ENCODE measurements at regions not wholly inside any gene's neighbourhood (a gene's known extent, or its start where the extent isn't known, plus 50 kb on each side); places are given as distances from the start of the nearest gene placed in this dataset.

DNA sequence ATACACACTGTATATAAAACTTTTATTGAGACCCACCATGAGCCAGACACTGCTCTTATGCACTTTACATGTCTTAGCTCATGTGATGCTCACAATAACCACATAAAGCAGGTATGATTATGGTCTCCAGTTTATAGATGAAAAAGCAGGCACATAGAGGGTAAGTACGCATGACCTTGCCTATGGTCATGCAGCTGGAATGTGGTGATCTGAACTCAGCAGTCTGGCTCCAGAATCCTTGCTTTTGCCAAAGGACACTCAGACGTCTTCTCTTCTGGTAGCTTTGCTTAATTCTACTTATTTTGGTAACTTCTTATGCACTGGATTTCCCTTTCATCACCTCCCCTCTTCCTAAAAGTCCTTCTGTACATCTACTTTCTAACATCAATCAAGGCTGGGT lies 103.3 kb upstream of the CRY1 start:
- intact Hi-C loops (cut with micrococcal nuclease), result no loop called here

GRCh38 chr12:107200394-107200793 lies 107.0 kb upstream of the CRY1 start:
- no peaks in the 10 kb centered on the region for H3K9me1 ChIP-seq (replicated peaks; ENCODE audit: control insufficient read depth, extremely low read depth, insufficient read depth, low read length)
- no peak overlapping the region for H3K4me2 ChIP-seq (ENCODE audit: insufficient read depth, low read length)
- intact Hi-C loops (cut with micrococcal nuclease) (no loop called here), dilution Hi-C loops (cut with MboI; ENCODE audit: extremely low pct_ligation_motif_present, low sequenced_read_pairs) (no loop called here)
- ChIA-PET POLR2A (no interaction called here), CTCF (no interaction called here)
- no peaks in the 10 kb centered on the region for H3K4me1 ChIP-seq (ENCODE audit: control insufficient read depth, extremely low read depth, insufficient read depth, low read length)
- H3K27ac ChIP-seq (ENCODE audit: insufficient read depth, low read depth, low read length), result no peak overlapping the region
- TF ChIP-seq POLR2A (IDR thresholded peaks at IDR 0.05; ENCODE audit: low read depth, low read length), result no peak
- DNase-seq (ENCODE audit: low read depth, low spot score) (no peak), FAIRE-seq (no peak)
- H4K20me1 ChIP-seq (replicated peaks; ENCODE audit: control insufficient read depth, extremely low read depth, insufficient read depth, low read length), result no peaks in the 10 kb centered on the region
- H3K4me3 ChIP-seq (replicated peaks in 1 of 3; ENCODE audit: insufficient read depth in 1 of 3, low read depth in 1 of 3, low read length in 3 of 3), result no peak overlapping the region
- no peak overlapping the region for H2AFZ ChIP-seq (ENCODE audit: low read depth, low read length)
- no peaks in the 10 kb centered on the region for H3K36me3 ChIP-seq (ENCODE audit: control insufficient read depth in 2 of 2, extremely low read depth in 1 of 2, insufficient read depth in 2 of 2, low read length in 2 of 2)
- H3K9me3 ChIP-seq (replicated peaks; ENCODE audit: control insufficient read depth, insufficient read depth, low read length), result no peaks in the 10 kb centered on the region
- H3K9ac ChIP-seq (replicated peaks; ENCODE audit: extremely low read depth, insufficient read depth, low read length), result no peak overlapping the region
- no TSS peak for BruUV-seq (replicated peaks)
- H3K27me3 ChIP-seq (ENCODE audit: control insufficient read depth in 2 of 2, insufficient read depth in 2 of 2, low read length in 2 of 2), result no peaks in the 10 kb centered on the region
- no peaks in the 10 kb centered on the region for H3K79me2 ChIP-seq (ENCODE audit: control insufficient read depth, insufficient read depth, low read length)

More for the DNA sequence above, 103.3 kb upstream of the CRY1 start:
- H3K27me3 ChIP-seq (ENCODE audit: control insufficient read depth in 2 of 2, insufficient read depth in 2 of 2, low read length in 2 of 2), result no peaks in the 10 kb centered on the region
- ChIA-PET CTCF (no interaction called here), POLR2A (no interaction called here)
- H3K9me3 ChIP-seq (replicated peaks; ENCODE audit: control insufficient read depth, insufficient read depth, low read length), result no peaks in the 10 kb centered on the region
- H4K20me1 ChIP-seq (replicated peaks; ENCODE audit: control insufficient read depth, extremely low read depth, insufficient read depth, low read length), result no peaks in the 10 kb centered on the region
- H3K9me1 ChIP-seq (replicated peaks; ENCODE audit: control insufficient read depth, extremely low read depth, insufficient read depth, low read length), result no peaks in the 10 kb centered on the region
- H3K27ac ChIP-seq (ENCODE audit: insufficient read depth, low read depth, low read length), result no peak overlapping the region
- H3K4me2 ChIP-seq (ENCODE audit: insufficient read depth, low read length), result no peak overlapping the region
- no peak for FAIRE-seq
- BruUV-seq (replicated peaks), result no TSS peak
- no peak for TF ChIP-seq GATA2 (IDR thresholded peaks at IDR 0.05; ENCODE audit: insufficient read depth, insufficient read length, low read depth, low read length)
- no peak for TF ChIP-seq CTCF (IDR thresholded peaks at IDR 0.05; ENCODE audit: extremely low read depth in 1 of 2, insufficient read depth in 1 of 2, low read depth in 1 of 2, low read length in 2 of 2)
- TF ChIP-seq EZH2 (IDR thresholded peaks at IDR 0.05; ENCODE audit: borderline replicate concordance, low read depth, low read length, severe bottlenecking), result no peak
- no peak for TF ChIP-seq FOS (IDR thresholded peaks at IDR 0.05; ENCODE audit: borderline replicate concordance, insufficient read depth, low read length)
- no peak overlapping the region for H3K4me3 ChIP-seq (replicated peaks in 1 of 3; ENCODE audit: insufficient read depth in 1 of 3, low read depth in 1 of 3, low read length in 3 of 3)
- H3K79me2 ChIP-seq (ENCODE audit: control insufficient read depth, insufficient read depth, low read length), result no peaks in the 10 kb centered on the region
- no peak overlapping the region for H2AFZ ChIP-seq (ENCODE audit: low read depth, low read length)
- no peaks in the 10 kb centered on the region for H3K4me1 ChIP-seq (ENCODE audit: control insufficient read depth, extremely low read depth, insufficient read depth, low read length)
- H3K9ac ChIP-seq (replicated peaks; ENCODE audit: extremely low read depth, insufficient read depth, low read length), result no peak overlapping the region
- dilution Hi-C loops (cut with MboI; ENCODE audit: extremely low pct_ligation_motif_present, low sequenced_read_pairs), result no loop called here
- no peaks in the 10 kb centered on the region for H3K36me3 ChIP-seq (ENCODE audit: control insufficient read depth in 2 of 2, extremely low read depth in 1 of 2, insufficient read depth in 2 of 2, low read length in 2 of 2)
- DNase-seq (ENCODE audit: low read depth, low spot score), result no peak
